HG02763 (cell line): ENCODE measurements at regions not wholly inside any gene's neighbourhood (a gene's known extent, or its start where the extent isn't known, plus 50 kb on each side); places are given as distances from the start of the nearest gene placed in this dataset.
"Not testable (repeated sequence)": the region's sequence is repeated elsewhere in the genome, so short reads cannot be mapped to it uniquely, and the experiment has no call there.

ENCODE experiments used
- ATAC-seq: cut with Tn5 transposase; IDR thresholded peaks from one replicate; pipeline ENCODE4 v1.9.1; 2021; ENCODE audit warnings: mild to moderate bottlenecking, moderate library complexity; ENCODE audit not compliant: unreplicated experiment

GRCh38 chr16:66035096-66035495 lies 331.4 kb upstream of the CDH5 start:
- no peak for ATAC-seq

- no peak for ATAC-seq
Observed at GRCh38 chr16:66032841-66033240, 333.6 kb upstream of the CDH5 start.

GRCh38 chr16:66030036-66030435 lies 336.5 kb upstream of the CDH5 start:
- ATAC-seq = no peak

GRCh38 chr16:66028510-66029216 lies 337.8 kb upstream of the CDH5 start:
- no peak for ATAC-seq

GRCh38 chr16:66026787-66027330 lies 339.6 kb upstream of the CDH5 start:
- ATAC-seq = no peak

GRCh38 chr16:66026211-66026610 lies 340.3 kb upstream of the CDH5 start:
- no peak for ATAC-seq

- no peak for ATAC-seq
Observed at GRCh38 chr16:66025751-66026150, 340.7 kb upstream of the CDH5 start.

GRCh38 chr16:66024567-66024966 lies 341.9 kb upstream of the CDH5 start:
- ATAC-seq = not testable (repeated sequence)

GRCh38 chr16:66023481-66023880 lies 343.0 kb upstream of the CDH5 start:
- ATAC-seq = no peak

GRCh38 chr16:66020642-66021041 lies 345.8 kb upstream of the CDH5 start:
- ATAC-seq = peak; percentile 68

- no peak for ATAC-seq
Observed at GRCh38 chr16:66020046-66020445, 346.4 kb upstream of the CDH5 start.

- ATAC-seq = not testable (repeated sequence)
Observed at GRCh38 chr16:66019502-66019901, 347.0 kb upstream of the CDH5 start.

- no peak for ATAC-seq
Observed at GRCh38 chr16:66014221-66014620, 352.3 kb upstream of the CDH5 start.

- ATAC-seq = no peak
Observed at GRCh38 chr16:66013486-66013885, 353.0 kb upstream of the CDH5 start.

- ATAC-seq = no peak
Observed at GRCh38 chr16:66008136-66008535, 358.4 kb upstream of the CDH5 start.

GRCh38 chr16:66007717-66008116 lies 358.8 kb upstream of the CDH5 start:
- ATAC-seq = no peak

GRCh38 chr16:66006485-66006884 lies 360.0 kb upstream of the CDH5 start:
- ATAC-seq = no peak

GRCh38 chr16:66004699-66005098 lies 361.8 kb upstream of the CDH5 start:
- ATAC-seq = no peak

- ATAC-seq = no peak
Observed at GRCh38 chr16:66003201-66003600, 363.3 kb upstream of the CDH5 start.

- ATAC-seq = no peak
Observed at GRCh38 chr16:66002601-66003000, 363.9 kb upstream of the CDH5 start.

- no peak for ATAC-seq
Observed at GRCh38 chr16:66001432-66001831, 365.1 kb upstream of the CDH5 start.

- no peak for ATAC-seq
Observed at GRCh38 chr16:65998443-65998842, 368.0 kb upstream of the CDH5 start.

GRCh38 chr16:65994291-65994690 lies 372.2 kb upstream of the CDH5 start:
- no peak for ATAC-seq
